Tibial nerve (tissue), 4 donors: ENCODE measurements at regions not wholly inside any gene's neighbourhood (a gene's known extent, or its start where the extent isn't known, plus 50 kb on each side); places are given as distances from the start of the nearest gene placed in this dataset.

Experiments
- CTCF ChIP-seq, 5 experiments: fragments of 200-600 bp in 3 of 5; fragments of 450-650 bp in 2 of 5; sonication (generic) in 3 of 5; IDR thresholded peaks; one replicate each; pipeline ENCODE4 v1.5.1; 2016 to 2019; ENCODE audit warnings: antibody characterized with exemption in 5 of 5, mild to moderate bottlenecking in 3 of 5, moderate library complexity in 2 of 5
- EP300 ChIP-seq, 2 donors: sonication (generic); formaldehyde crosslinking; IDR thresholded peaks; one replicate each; pipeline ENCODE4 v1.6.1; 2017; ENCODE audit warnings: antibody characterized with exemption in 2 of 2, mild to moderate bottlenecking in 1 of 2
- POLR2A ChIP-seq, 2 donors: fragments of 450-650 bp; IDR thresholded peaks; one replicate each; pipeline ENCODE4 v1.6.1; 2017; ENCODE audit warnings: antibody characterized with exemption in 2 of 2, mild to moderate bottlenecking in 2 of 2, moderate library complexity in 2 of 2

- TF ChIP-seq CTCF (IDR thresholded peaks at IDR 0.05), result no peak
- TF ChIP-seq EP300 (IDR thresholded peaks at IDR 0.05), result no peak
- no peak for TF ChIP-seq POLR2A (IDR thresholded peaks at IDR 0.05)
Measured at GRCh38 chr13:83440465-83440864, 441.8 kb downstream of the SLITRK1 start.
